MM.1S (cell line): ENCODE measurements at regions not wholly inside any gene's neighbourhood (a gene's known extent, or its start where the extent isn't known, plus 50 kb on each side); places are given as distances from the start of the nearest gene placed in this dataset.

Experiments used
- EZH2 ChIP-seq: fragments of 300-600 bp; sonication (generic); optimal IDR thresholded peaks from 2 replicates; pipeline ENCODE3; 2017; ENCODE audit warnings: low read depth, mild to moderate bottlenecking, antibody characterized with exemption, low read length, mixed read lengths
- TF ChIP-seq, protein P1 (sequence below): fragments of 300-600 bp; sonication (generic); IDR thresholded peaks from 2 replicates; pipeline ENCODE4 v1.5.1; 2016; ENCODE audit warnings: antibody characterized with exemption, low read length, mixed read lengths

DNA sequence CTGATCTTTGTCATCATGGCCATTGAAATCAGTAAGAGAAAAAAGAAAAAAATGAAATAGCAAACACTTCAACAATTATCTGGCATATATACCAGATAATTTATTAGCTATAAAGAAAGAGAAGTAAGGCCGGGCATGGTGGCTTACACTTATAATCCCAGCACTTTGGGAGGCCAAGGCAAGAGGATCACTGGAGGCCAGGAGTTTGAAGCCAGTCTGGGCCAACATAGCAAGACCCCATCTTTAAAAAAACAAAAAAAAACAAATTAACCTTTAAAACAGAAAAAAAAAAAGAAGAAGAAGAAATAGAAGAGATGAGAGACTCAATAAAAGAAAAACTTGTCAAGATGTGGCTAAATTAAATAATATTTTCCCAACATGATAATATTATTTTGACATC, 61.6 kb upstream of the TGIF1 start:
- TF ChIP-seq, protein P1, sequence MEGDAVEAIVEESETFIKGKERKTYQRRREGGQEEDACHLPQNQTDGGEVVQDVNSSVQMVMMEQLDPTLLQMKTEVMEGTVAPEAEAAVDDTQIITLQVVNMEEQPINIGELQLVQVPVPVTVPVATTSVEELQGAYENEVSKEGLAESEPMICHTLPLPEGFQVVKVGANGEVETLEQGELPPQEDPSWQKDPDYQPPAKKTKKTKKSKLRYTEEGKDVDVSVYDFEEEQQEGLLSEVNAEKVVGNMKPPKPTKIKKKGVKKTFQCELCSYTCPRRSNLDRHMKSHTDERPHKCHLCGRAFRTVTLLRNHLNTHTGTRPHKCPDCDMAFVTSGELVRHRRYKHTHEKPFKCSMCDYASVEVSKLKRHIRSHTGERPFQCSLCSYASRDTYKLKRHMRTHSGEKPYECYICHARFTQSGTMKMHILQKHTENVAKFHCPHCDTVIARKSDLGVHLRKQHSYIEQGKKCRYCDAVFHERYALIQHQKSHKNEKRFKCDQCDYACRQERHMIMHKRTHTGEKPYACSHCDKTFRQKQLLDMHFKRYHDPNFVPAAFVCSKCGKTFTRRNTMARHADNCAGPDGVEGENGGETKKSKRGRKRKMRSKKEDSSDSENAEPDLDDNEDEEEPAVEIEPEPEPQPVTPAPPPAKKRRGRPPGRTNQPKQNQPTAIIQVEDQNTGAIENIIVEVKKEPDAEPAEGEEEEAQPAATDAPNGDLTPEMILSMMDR, result no peak
- no peak for TF ChIP-seq EZH2
